Karpas-422 (cell line): ENCODE measurements at regions not wholly inside any gene's neighbourhood (a gene's known extent, or its start where the extent isn't known, plus 50 kb on each side); places are given as distances from the start of the nearest gene placed in this dataset.
"Not testable (repeated sequence)": the region's sequence is repeated elsewhere in the genome, so short reads cannot be mapped to it uniquely, and the experiment has no call there.

Experiments
- DNase-seq: peaks from one replicate; pipeline ENCODE4 v3.0.0-alpha.2; 2015
- H2AFZ ChIP-seq: fragments of 200-600 bp; sonication (generic); 2 replicates; pipeline ENCODE4 v1.6.1; 2014; ENCODE audit warnings: antibody characterized with exemption, low read length, mixed read lengths
- H3K27ac ChIP-seq: fragments of 200-600 bp; sonication (generic); 2 replicates; pipeline ENCODE4 v1.5.1; 2014; ENCODE audit warnings: mild to moderate bottlenecking, low read length, moderate library complexity
- H3K27me3 ChIP-seq: fragments of 200-600 bp; sonication (generic); 2 replicates; pipeline ENCODE4 v1.6.1; 2014; ENCODE audit warnings: low read length, mixed read lengths
- H3K36me3 ChIP-seq: fragments of 200-600 bp; sonication (generic); 2 replicates; pipeline ENCODE4 v1.6.1; 2014; ENCODE audit warnings: low read length, mixed read lengths; ENCODE audit not compliant: insufficient read depth
- H3K4me1 ChIP-seq: fragments of 200-600 bp; sonication (generic); 2 replicates; pipeline ENCODE4 v1.6.1; 2014; ENCODE audit warnings: mild to moderate bottlenecking, low read length, mixed read lengths
- H3K4me2 ChIP-seq: fragments of 200-600 bp; sonication (generic); 2 replicates; pipeline ENCODE4 v1.6.1; 2014; ENCODE audit warnings: low read length, low read depth, mild to moderate bottlenecking; ENCODE audit not compliant: poor library complexity, severe bottlenecking
- H3K4me3 ChIP-seq: fragments of 200-600 bp; sonication (generic); 2 replicates; pipeline ENCODE4 v1.5.1; 2014; ENCODE audit warnings: mild to moderate bottlenecking, antibody characterized with exemption, low read length, mixed read lengths
- H3K79me2 ChIP-seq: fragments of 200-600 bp; sonication (generic); 2 replicates; pipeline ENCODE4 v1.6.1; 2014; ENCODE audit warnings: mild to moderate bottlenecking, low read length, mixed read lengths
- H3K9ac ChIP-seq: fragments of 200-600 bp; sonication (generic); 2 replicates; pipeline ENCODE4 v1.6.0; 2014; ENCODE audit warnings: low read length
- H3K9me2 ChIP-seq: fragments of 200-600 bp; sonication (generic), shearing (Covaris generic); replicated peaks from 2 replicates; pipeline ENCODE4 v1.6.0; 2014; ENCODE audit warnings: mild to moderate bottlenecking, low read length, moderate library complexity; ENCODE audit not compliant: insufficient read depth
- H3K9me3 ChIP-seq: fragments of 300-700, 200-600 bp; sonication (generic); 2 replicates; pipeline ENCODE4 v1.6.1; 2014; ENCODE audit warnings: low read length, mixed read lengths
- H4K20me1 ChIP-seq: fragments of 200-600 bp; sonication (generic); 2 replicates; pipeline ENCODE4 v1.6.1; 2014; ENCODE audit warnings: mild to moderate bottlenecking, antibody characterized with exemption, low read length, low read depth; ENCODE audit not compliant: insufficient read depth

DNA sequence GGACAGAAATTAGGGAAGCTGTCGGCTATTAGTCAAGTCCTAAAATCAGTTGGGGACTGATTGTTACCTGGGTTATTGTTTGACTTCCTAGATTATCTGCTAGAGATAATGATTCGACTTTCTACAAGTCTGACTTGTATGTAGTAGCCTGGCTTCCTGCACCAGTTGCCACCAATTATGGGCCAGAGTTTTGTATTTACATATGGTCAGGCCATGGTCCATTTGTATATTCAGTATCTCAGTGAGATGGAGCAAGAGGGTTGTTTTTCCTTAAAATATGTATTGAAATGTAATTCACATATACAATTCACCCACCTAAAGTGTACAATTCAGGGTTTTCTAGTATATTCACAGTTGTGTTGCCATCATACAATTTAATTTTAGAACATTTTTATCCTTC lies 130.6 kb upstream of the PHACTR3 start:
- Histone ChIP-seq H4K20me1 (no peaks in the 10 kb centered on the region; the same call in 1 of the 2 replicates), H3K79me2 (no peaks in the 10 kb centered on the region), H3K4me3 (no peak overlapping the region), H3K4me2 (no peak overlapping the region), H3K9me2 (no peaks in the 10 kb centered on the region), H3K27ac (no peak overlapping the region), H3K36me3 (no peaks in the 10 kb centered on the region), H3K4me1 (no peaks in the 10 kb centered on the region; the same call in 1 of the 2 replicates), H2AFZ (no peak overlapping the region), H3K9ac (no peak overlapping the region), H3K9me3 (no peaks in the 10 kb centered on the region), H3K27me3 (no peaks in the 10 kb centered on the region)
- DNase-seq: no peak

DNA sequence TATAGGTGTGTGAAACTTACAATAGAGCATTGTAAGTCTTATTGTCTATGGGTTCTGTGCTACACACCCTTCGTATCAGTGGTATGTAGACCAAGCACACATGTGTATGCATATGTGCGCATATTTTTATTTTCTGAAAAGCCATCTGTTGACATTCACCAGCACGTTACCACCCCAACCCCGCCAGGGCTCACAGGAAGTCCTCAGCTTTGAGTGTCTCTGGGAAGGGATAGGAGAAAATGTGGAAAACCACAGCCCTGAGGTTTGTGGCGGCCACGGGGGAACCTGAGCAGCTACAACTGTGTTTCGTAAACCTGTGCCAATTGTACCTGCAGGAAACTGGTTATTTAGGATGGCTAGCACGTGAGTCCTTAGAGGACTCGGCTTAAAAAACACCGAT lies 123.3 kb upstream of the PHACTR3 start:
- no peaks in the 10 kb centered on the region for H3K4me1 ChIP-seq
- no peaks in the 10 kb centered on the region for H3K27me3 ChIP-seq
- no peak overlapping the region for H3K9ac ChIP-seq
- H4K20me1 ChIP-seq: no peaks in the 10 kb centered on the region; the same call in 1 of the 2 replicates
- H3K79me2 ChIP-seq: no peaks in the 10 kb centered on the region
- no peaks in the 10 kb centered on the region for H3K36me3 ChIP-seq
- DNase-seq: no peak
- H3K4me3 ChIP-seq: no peak overlapping the region
- H3K27ac ChIP-seq: no peak overlapping the region
- no peak overlapping the region for H2AFZ ChIP-seq
- no peaks in the 10 kb centered on the region for H3K9me3 ChIP-seq
- H3K4me2 ChIP-seq: no peak overlapping the region
- no peaks in the 10 kb centered on the region for H3K9me2 ChIP-seq

DNA sequence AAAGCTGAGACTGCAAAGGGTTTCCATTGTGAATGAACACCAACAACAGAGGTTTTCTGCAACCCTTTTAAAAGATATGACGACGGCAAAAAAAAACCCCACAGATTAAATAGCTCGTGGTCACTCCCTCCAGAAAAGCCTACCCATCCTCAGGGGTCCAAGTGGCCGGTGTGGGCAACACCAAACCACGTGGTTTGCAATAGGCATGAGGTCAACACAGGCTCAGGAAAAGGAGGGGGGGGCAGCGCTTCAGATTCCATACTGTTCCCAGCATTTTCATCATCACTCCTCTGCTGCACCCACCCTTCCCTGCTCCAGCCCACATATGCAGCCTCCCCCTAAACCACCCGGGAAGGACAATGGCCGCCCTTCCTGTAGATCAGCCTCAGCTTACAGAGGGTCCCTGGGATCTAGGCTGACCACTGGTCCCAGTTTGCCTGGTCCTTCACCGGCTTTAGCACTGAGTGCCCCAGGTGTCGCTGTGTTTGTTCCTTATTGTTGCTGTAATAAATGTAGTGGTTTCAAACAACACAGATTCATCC lies 122.8 kb upstream of the PHACTR3 start:
- H3K9me3 ChIP-seq: no peaks in the 10 kb centered on the region
- DNase-seq: no peak
- no peaks in the 10 kb centered on the region for H3K36me3 ChIP-seq
- no peak overlapping the region for H3K27ac ChIP-seq
- H4K20me1 ChIP-seq: no peaks in the 10 kb centered on the region
- H3K9ac ChIP-seq: no peak overlapping the region
- no peaks in the 10 kb centered on the region for H3K9me2 ChIP-seq
- no peaks in the 10 kb centered on the region for H3K4me1 ChIP-seq
- no peaks in the 10 kb centered on the region for H3K79me2 ChIP-seq
- H3K27me3 ChIP-seq: no peaks in the 10 kb centered on the region
- H2AFZ ChIP-seq: no peak overlapping the region
- H3K4me3 ChIP-seq: no peak overlapping the region
- H3K4me2 ChIP-seq: no peak overlapping the region

DNA sequence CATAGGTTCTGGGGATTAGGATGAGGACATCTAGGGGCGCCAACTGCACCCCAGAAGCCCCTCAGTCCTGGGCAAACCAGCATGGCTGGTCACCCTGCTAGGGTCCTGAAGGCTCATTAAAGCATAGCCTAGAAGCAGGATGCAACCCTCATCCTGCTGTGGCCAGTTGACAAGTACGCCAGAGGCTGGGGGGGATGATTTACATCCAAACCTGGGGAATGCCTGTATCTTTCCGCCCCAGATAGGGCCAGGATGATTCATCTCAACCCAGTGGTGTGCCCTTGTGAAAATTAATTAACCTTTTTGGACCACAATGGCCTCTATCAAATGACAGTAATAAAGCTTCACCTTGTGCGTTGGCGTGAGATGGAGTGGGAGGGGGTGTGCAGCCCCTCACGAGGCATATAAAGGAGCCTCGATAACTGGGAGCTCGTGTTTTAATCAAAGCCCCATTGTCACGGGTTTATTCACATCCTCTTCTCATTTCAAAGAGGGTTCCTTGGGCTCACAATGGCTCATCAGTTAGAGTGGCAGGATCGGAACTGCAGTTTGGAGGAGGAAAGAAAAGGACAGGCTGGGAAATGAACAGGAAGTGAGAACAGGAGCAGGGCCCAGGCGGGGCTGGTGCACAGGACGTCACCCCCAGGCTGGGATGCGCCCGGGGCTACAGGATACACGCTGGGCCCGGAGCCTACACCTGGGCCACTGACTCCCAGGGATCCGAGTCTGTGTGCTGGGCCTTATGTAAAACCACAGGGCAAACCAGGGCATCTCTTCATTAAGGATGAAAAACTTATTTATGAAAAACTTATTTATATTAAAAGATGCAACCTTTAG lies 121.8 kb upstream of the PHACTR3 start:
- H2AFZ ChIP-seq: no peak overlapping the region
- H3K27me3 ChIP-seq: no peaks in the 10 kb centered on the region
- DNase-seq: no peak
- H3K4me2 ChIP-seq: no peak overlapping the region
- no peaks in the 10 kb centered on the region for H3K9me3 ChIP-seq
- no peak overlapping the region for H3K27ac ChIP-seq
- no peaks in the 10 kb centered on the region for H3K9me2 ChIP-seq
- no peaks in the 10 kb centered on the region for H4K20me1 ChIP-seq
- H3K4me1 ChIP-seq: no peaks in the 10 kb centered on the region
- no peaks in the 10 kb centered on the region for H3K36me3 ChIP-seq
- no peak overlapping the region for H3K4me3 ChIP-seq
- H3K79me2 ChIP-seq: no peaks in the 10 kb centered on the region
- H3K9ac ChIP-seq: no peak overlapping the region

DNA sequence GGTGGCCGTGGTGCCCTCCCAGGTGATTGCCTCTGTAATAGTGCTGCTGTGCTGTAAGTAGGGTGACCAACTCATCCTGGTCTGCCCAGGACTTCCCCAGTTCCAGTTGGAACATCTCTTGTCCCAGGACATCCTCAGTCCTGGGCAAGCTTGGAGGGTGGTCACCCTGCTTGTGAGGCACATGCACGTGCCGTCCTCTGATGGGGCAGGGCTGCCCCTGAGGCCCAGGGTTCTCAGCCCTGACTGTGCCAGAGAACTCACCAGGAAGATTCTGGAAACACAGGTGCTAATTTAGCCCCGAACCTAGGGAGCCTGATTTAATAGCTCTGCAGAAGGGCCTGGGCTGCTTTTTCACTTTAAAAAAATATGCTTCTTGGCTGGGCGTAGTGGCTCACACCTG lies 120.9 kb upstream of the PHACTR3 start:
- DNase-seq: no peak
- no peaks in the 10 kb centered on the region for H3K36me3 ChIP-seq
- H3K27ac ChIP-seq: no peak overlapping the region
- H3K4me2 ChIP-seq: no peak overlapping the region
- H3K4me1 ChIP-seq: no peaks in the 10 kb centered on the region
- no peaks in the 10 kb centered on the region for H3K9me2 ChIP-seq
- H3K79me2 ChIP-seq: no peaks in the 10 kb centered on the region
- no peaks in the 10 kb centered on the region for H3K27me3 ChIP-seq
- H3K9me3 ChIP-seq: no peaks in the 10 kb centered on the region
- no peak overlapping the region for H3K9ac ChIP-seq
- no peak overlapping the region for H3K4me3 ChIP-seq
- H2AFZ ChIP-seq: no peak overlapping the region
- H4K20me1 ChIP-seq: no peaks in the 10 kb centered on the region

DNA sequence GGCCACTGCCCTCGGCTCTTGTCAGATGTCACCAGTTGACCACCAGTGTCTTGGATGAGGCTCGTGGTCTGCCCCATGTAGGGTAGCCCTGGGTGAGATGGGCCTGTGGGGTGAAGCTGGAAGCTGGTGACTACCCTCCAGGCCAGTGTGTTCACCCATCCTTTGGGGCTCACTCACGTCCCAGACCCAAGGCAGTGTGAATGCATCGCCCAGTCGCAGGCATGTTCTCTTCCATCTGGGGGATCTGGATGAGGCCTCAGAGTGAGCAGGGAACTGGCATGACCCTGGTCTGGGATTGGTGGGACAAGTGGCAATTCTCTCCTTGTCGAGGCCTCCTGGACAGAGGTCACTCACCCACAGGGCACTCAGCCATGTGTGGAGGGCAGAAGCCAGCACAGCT lies 120.1 kb upstream of the PHACTR3 start:
- Histone ChIP-seq H3K4me2 (no peak overlapping the region), H3K4me1 (no peaks in the 10 kb centered on the region), H3K36me3 (no peaks in the 10 kb centered on the region), H3K79me2 (no peaks in the 10 kb centered on the region), H3K9me3 (no peaks in the 10 kb centered on the region), H3K4me3 (no peak overlapping the region), H4K20me1 (no peaks in the 10 kb centered on the region), H3K9ac (no peak overlapping the region), H3K27ac (no peak overlapping the region), H2AFZ (no peak overlapping the region), H3K27me3 (no peaks in the 10 kb centered on the region), H3K9me2 (no peaks in the 10 kb centered on the region)
- no peak for DNase-seq

DNA sequence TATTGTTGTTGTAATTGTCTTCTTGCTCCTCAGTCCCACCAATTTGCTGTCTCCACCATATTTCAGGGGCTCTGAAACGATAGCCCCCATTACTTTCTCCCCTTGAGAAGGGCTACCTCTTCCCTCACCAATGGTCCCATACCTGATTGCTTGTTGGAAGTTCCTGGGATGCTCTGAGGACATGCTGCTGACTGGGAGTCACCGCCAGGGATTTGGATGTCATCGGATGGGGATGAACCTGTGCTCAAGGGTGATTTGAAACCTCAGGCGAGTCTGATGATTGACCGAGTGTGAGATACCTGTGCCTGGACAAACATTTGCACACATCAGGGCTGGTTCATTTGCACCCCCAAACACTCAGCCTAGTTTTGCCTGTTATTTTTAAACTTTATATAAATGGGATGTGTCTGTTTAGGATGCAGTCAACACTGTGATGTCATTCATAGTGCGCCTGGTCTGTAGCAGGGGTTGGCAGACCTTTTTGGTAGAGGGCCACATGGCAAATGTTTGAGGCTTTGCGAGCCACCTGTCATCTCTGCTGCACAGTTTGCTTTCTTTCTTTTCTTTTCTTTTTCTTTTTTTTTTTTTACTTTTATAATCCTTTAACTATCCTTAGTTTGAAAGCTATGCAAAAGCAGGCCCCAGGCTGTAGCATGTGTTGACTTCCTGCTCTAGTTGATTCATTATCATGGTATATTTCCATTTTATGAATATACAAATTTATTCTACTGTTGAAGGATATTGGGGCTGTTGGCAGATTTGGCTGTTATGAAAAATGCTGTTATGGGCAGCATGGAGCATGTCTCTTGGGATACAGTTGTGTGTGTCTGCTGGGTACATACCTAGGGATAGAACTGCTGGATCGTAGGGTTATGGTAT lies 118.5 kb upstream of the PHACTR3 start:
- no peaks in the 10 kb centered on the region for H3K79me2 ChIP-seq
- H3K27me3 ChIP-seq: no peaks in the 10 kb centered on the region
- H3K4me1 ChIP-seq: no peaks in the 10 kb centered on the region
- H2AFZ ChIP-seq: no peak overlapping the region
- H3K9ac ChIP-seq: no peak overlapping the region
- no peaks in the 10 kb centered on the region for H3K36me3 ChIP-seq
- no peaks in the 10 kb centered on the region for H3K9me2 ChIP-seq
- H3K9me3 ChIP-seq: no peaks in the 10 kb centered on the region
- no peak overlapping the region for H3K4me3 ChIP-seq
- no peaks in the 10 kb centered on the region for H4K20me1 ChIP-seq
- no peak for DNase-seq
- no peak overlapping the region for H3K27ac ChIP-seq
- no peak overlapping the region for H3K4me2 ChIP-seq

DNA sequence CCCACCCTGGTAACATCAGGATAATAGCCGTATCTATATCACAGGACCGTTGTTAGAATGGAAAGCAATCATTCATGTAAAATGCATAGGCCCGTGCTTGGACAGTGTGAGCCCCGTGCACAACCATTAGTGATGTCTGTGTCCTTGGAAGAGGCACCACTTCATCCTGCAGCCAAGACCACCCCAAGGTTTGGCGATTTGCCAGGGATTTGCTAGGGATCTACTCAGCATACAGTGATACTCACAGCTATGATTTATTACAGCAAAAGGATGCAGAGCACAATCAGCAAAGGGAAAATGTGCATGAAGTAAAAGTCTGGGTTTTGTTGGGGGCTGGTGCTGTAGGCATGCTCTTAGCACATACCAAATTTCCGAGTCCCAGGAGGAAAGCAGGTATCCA lies 115.9 kb upstream of the PHACTR3 start:
- H3K4me2 ChIP-seq, DNase-seq, H3K36me3 ChIP-seq, H3K27me3 ChIP-seq, H2AFZ ChIP-seq, H3K27ac ChIP-seq, H4K20me1 ChIP-seq, H3K4me3 ChIP-seq, H3K9ac ChIP-seq, H3K9me3 ChIP-seq, H3K79me2 ChIP-seq, H3K9me2 ChIP-seq, H3K4me1 ChIP-seq: not testable (repeated sequence)
